OCI-LY7 (cell line): ENCODE measurements at regions not wholly inside any gene's neighbourhood (a gene's known extent, or its start where the extent isn't known, plus 50 kb on each side); places are given as distances from the start of the nearest gene placed in this dataset.

Experiments
- BruUV-seq: library from RNA; stranded (reverse); fragments of 400-500 nt; replicated peaks from 2 replicates; lab custom pipeline; 2021; lab: Mats Ljungman, UMichigan
- CTCF ChIA-PET: fragments of 300-600 bp; sonication (Branson Sonifier 250); formaldehyde crosslinking; loops from one replicate; lab custom pipeline; 2022; ENCODE audit warnings: antibody characterized with exemption; ENCODE audit not compliant: unreplicated experiment; lab: Charles Lee
- POLR2A ChIA-PET: fragments of 300-600 bp; sonication (Branson Sonifier 250); formaldehyde crosslinking; loops from one replicate; lab custom pipeline; 2022; ENCODE audit warnings: antibody characterized with exemption; lab: Charles Lee
- DNase-seq: peaks from one replicate; pipeline ENCODE4 v3.0.0-alpha.2; 2015; ENCODE audit warnings: low spot score
- H2AFZ ChIP-seq: fragments of 200-600 bp; sonication (generic), shearing (Covaris generic); 2 replicates; pipeline ENCODE4 v1.6.1; 2014; ENCODE audit warnings: mild to moderate bottlenecking, antibody characterized with exemption, low read length, moderate library complexity
- H3K27ac ChIP-seq: fragments of 200-600 bp; sonication (generic); 2 replicates; pipeline ENCODE4 v1.5.1; 2014; ENCODE audit warnings: mixed run types, low read depth, mild to moderate bottlenecking, moderate library complexity, low read length, inconsistent platforms; ENCODE audit not compliant: poor library complexity, severe bottlenecking
- H3K36me3 ChIP-seq: fragments of 200-600 bp; sonication (generic); 2 replicates; pipeline ENCODE4 v1.6.1; 2014; ENCODE audit warnings: mild to moderate bottlenecking, antibody characterized with exemption, low read length, moderate library complexity, mixed read lengths; ENCODE audit not compliant: insufficient read depth
- H3K4me1 ChIP-seq: fragments of 200-600 bp; sonication (generic); 2 replicates; pipeline ENCODE4 v1.5.1; 2014; ENCODE audit warnings: mild to moderate bottlenecking, low read length; ENCODE audit not compliant: insufficient read depth, poor library complexity, severe bottlenecking
- H3K4me2 ChIP-seq: fragments of 200-600 bp; sonication (generic); 2 replicates; pipeline ENCODE4 v1.6.1; 2014; ENCODE audit warnings: mild to moderate bottlenecking, low read length
- H3K4me3 ChIP-seq: fragments of 200-600 bp; sonication (generic); 2 replicates; pipeline ENCODE4 v1.5.1; 2014; ENCODE audit warnings: mild to moderate bottlenecking, low read depth, low read length; ENCODE audit not compliant: poor library complexity, severe bottlenecking
- H3K79me2 ChIP-seq: fragments of 200-600 bp; sonication (generic); 2 replicates; pipeline ENCODE4 v1.6.1; 2016; ENCODE audit warnings: low read depth, mild to moderate bottlenecking, low read length, moderate library complexity, mixed read lengths; ENCODE audit not compliant: insufficient read depth
- H3K9me2 ChIP-seq: fragments of 200-600 bp; sonication (generic); 2 replicates; pipeline ENCODE4 v1.6.1; 2016; ENCODE audit warnings: mild to moderate bottlenecking, low read length, mixed read lengths; ENCODE audit not compliant: insufficient read depth
- H3K9me3 ChIP-seq: fragments of 200-600 bp; sonication (generic); 2 replicates; pipeline ENCODE4 v1.6.1; 2014; ENCODE audit warnings: mild to moderate bottlenecking, mixed run types, low read length, mixed read lengths
- H4K20me1 ChIP-seq: fragments of 200-600 bp; sonication (generic); 2 replicates; pipeline ENCODE4 v1.6.1; 2014; ENCODE audit warnings: mild to moderate bottlenecking, antibody characterized with exemption, low read length, moderate library complexity, mixed read lengths; ENCODE audit not compliant: insufficient read depth
- CTCF ChIP-seq: fragments of 200-600 bp; sonication (generic); conservative IDR thresholded peaks from 2 replicates; pipeline ENCODE4 v1.5.1; 2014; ENCODE audit warnings: mild to moderate bottlenecking, antibody characterized with exemption, low read length, moderate library complexity, mixed read lengths
- EZH2phosphoT487 ChIP-seq: fragments of 200-600 bp; sonication (generic); IDR thresholded peaks from 2 replicates; pipeline ENCODE4 v1.6.1; 2018; ENCODE audit warnings: low read depth, borderline replicate concordance, mild to moderate bottlenecking, mixed run types, antibody characterized with exemption, low read length, moderate library complexity, mixed read lengths
- intact Hi-C: fragments of 100-400 bp; cut with micrococcal nuclease; formaldehyde crosslinking; loops from one replicate; pipeline ENCODE4 v1.10.0; 2022; ENCODE audit not compliant: unreplicated experiment

GRCh38 chr12:97300431-97300830 lies 162.2 kb upstream of the RMST start:
- no peaks in the 10 kb centered on the region for H3K36me3 ChIP-seq
- BruUV-seq = no TSS peak
- intact Hi-C loops = no loop called here
- no peak for DNase-seq
- H3K79me2 ChIP-seq = no peaks in the 10 kb centered on the region
- H3K27ac ChIP-seq = no peak overlapping the region
- H4K20me1 ChIP-seq = no peaks in the 10 kb centered on the region
- no peaks in the 10 kb centered on the region for H3K9me2 ChIP-seq
- H3K4me2 ChIP-seq = no peak overlapping the region
- POLR2A ChIA-PET = no interaction called here
- no peak overlapping the region for H3K4me3 ChIP-seq
- TF ChIP-seq CTCF = no peak
- no peak for TF ChIP-seq EZH2phosphoT487
- CTCF ChIA-PET = no interaction called here
- H3K9me3 ChIP-seq = peaks cover 12% of the 10 kb centered on the region; the same call in 1 of the 2 replicates
- H3K4me1 ChIP-seq = peaks cover 6% of the 10 kb centered on the region
- no peak overlapping the region for H2AFZ ChIP-seq

- CTCF ChIA-PET = no interaction called here
- Histone ChIP-seq H4K20me1 (no peaks in the 10 kb centered on the region), H3K4me3 (no peak overlapping the region)
Observed at GRCh38 chr12:97300891-97301290, 161.7 kb upstream of the RMST start.

More at GRCh38 chr12:97300891-97301290, 161.7 kb upstream of the RMST start:
- DNase-seq = no peak
- H3K36me3 ChIP-seq = no peaks in the 10 kb centered on the region
- H3K4me1 ChIP-seq = peaks cover 11% of the 10 kb centered on the region
- H3K9me3 ChIP-seq = peaks cover 16% of the 10 kb centered on the region; the same call in 1 of the 2 replicates
- no peak for TF ChIP-seq EZH2phosphoT487
- no peak for TF ChIP-seq CTCF
- no peak overlapping the region for H3K4me2 ChIP-seq
- no TSS peak for BruUV-seq
- H3K9me2 ChIP-seq = no peaks in the 10 kb centered on the region
- POLR2A ChIA-PET = no interaction called here
- no peak overlapping the region for H3K27ac ChIP-seq
- H2AFZ ChIP-seq = no peak overlapping the region
- intact Hi-C loops = no loop called here
- H3K79me2 ChIP-seq = no peaks in the 10 kb centered on the region
